GM12878 (cell line): ENCODE measurements at regions not wholly inside any gene's neighbourhood (a gene's known extent, or its start where the extent isn't known, plus 50 kb on each side); places are given as distances from the start of the nearest gene placed in this dataset.

Experiments used
- ATAC-seq: fragments of 200-7000 bp; cut with Tn5 transposase; 3 replicates; pipeline ENCODE4 v1.9.1; 2020; ENCODE audit warnings: mild to moderate bottlenecking, moderate library complexity
- BruUV-seq: library from RNA; stranded (reverse); fragments of 400-500 nt; replicated peaks from 2 replicates; lab custom pipeline; 2021; lab: Mats Ljungman, UMichigan
- CTCF ChIA-PET: fragments of 300-600 bp; sonication (Branson Sonifier 250); formaldehyde crosslinking; extraction: SDS; loops from one replicate; lab custom pipeline; 2021; ENCODE audit warnings: inconsistent platforms; lab: Yijun Ruan, JAX
- POLR2A ChIA-PET: fragments of 350-600 bp; formaldehyde crosslinking; extraction: SDS; loops from one replicate; lab custom pipeline; 2021; ENCODE audit warnings: inconsistent platforms; lab: Charles Lee
- RAD21 ChIA-PET: fragments of 300-600 bp; sonication (Branson Sonifier 250); formaldehyde crosslinking; loops from one replicate; lab custom pipeline; 2023; ENCODE audit warnings: antibody characterized with exemption; ENCODE audit not compliant: unreplicated experiment; lab: Charles Lee
- SMC1A ChIA-PET: fragments of 300-600 bp; sonication (Branson Sonifier 250); formaldehyde crosslinking; loops from one replicate; lab custom pipeline; 2023; ENCODE audit not compliant: unreplicated experiment, uncharacterized antibody; lab: Charles Lee
- DNase-seq: peaks from one replicate; pipeline ENCODE4 v3.0.0-alpha.2; 2011; ENCODE audit warnings: low read depth, low spot score
- FAIRE-seq: peaks from 3 replicates; lab custom pipeline; 2011; peaks lifted over from hg19 to GRCh38; lab: Jason Lieb, UNC
- H2AFZ ChIP-seq: 2 replicates; pipeline ENCODE4 v1.6.0; 2011; ENCODE audit warnings: low read depth, low read length, control low read depth; ENCODE audit not compliant: control insufficient read depth
- H3K27ac ChIP-seq: 2 replicates; pipeline ENCODE4 v1.5.1; 2011; ENCODE audit warnings: control low read depth; ENCODE audit not compliant: control insufficient read depth, insufficient read depth
- H3K27me3 ChIP-seq, 2 experiments: replicated peaks in 1 of 2; 2 replicates each; pipeline versions ENCODE4 v1.6.0 to v1.6.1; 2011; ENCODE audit warnings: low read length in 1 of 2; ENCODE audit not compliant: control insufficient read depth in 2 of 2, insufficient read depth in 2 of 2
- H3K36me3 ChIP-seq, 2 experiments: 2 replicates each; pipeline ENCODE4 v1.5.1; 2011; ENCODE audit warnings: low read length in 1 of 2; ENCODE audit not compliant: control insufficient read depth in 2 of 2, insufficient read depth in 2 of 2
- H3K4me1 ChIP-seq: 2 replicates; pipeline ENCODE4 v1.6.1; 2011; ENCODE audit warnings: mild to moderate bottlenecking, low read length, moderate library complexity, mixed read lengths; ENCODE audit not compliant: control insufficient read depth, insufficient read depth
- H3K4me2 ChIP-seq: 2 replicates; pipeline ENCODE4 v1.6.0; 2011; ENCODE audit warnings: control low read depth; ENCODE audit not compliant: control insufficient read depth, insufficient read depth
- H3K4me3 ChIP-seq: fragments of 200-600 bp; sonication (generic); 2 replicates; pipeline ENCODE4 v1.5.1; 2016
- H3K79me2 ChIP-seq: 2 replicates; pipeline ENCODE4 v1.6.0; 2011; ENCODE audit warnings: low read length; ENCODE audit not compliant: control insufficient read depth, insufficient read depth
- H3K9ac ChIP-seq: 2 replicates; pipeline ENCODE4 v1.8.0; 2011; ENCODE audit warnings: low read length, control low read depth, mixed read lengths; ENCODE audit not compliant: control insufficient read depth, insufficient read depth
- H3K9me3 ChIP-seq: replicated peaks from 3 replicates; pipeline ENCODE4 v1.5.1; 2011; ENCODE audit warnings: mild to moderate bottlenecking, low read length; ENCODE audit not compliant: control insufficient read depth, insufficient read depth
- H4K20me1 ChIP-seq: 2 replicates; pipeline ENCODE4 v1.6.0; 2011; ENCODE audit not compliant: control insufficient read depth, insufficient read depth
- ATF3 ChIP-seq: IDR thresholded peaks from 2 replicates; pipeline ENCODE4 v1.6.1; 2011; ENCODE audit warnings: low read depth, mild to moderate bottlenecking, low read length, moderate library complexity, borderline replicate concordance; ENCODE audit errors: extremely low read depth
- BCL3 ChIP-seq: IDR thresholded peaks from 2 replicates; pipeline ENCODE4 v1.6.1; 2011; ENCODE audit warnings: borderline replicate concordance, low read depth, mild to moderate bottlenecking, moderate library complexity, low read length; ENCODE audit not compliant: insufficient read depth, poor library complexity, severe bottlenecking
- CREB1 ChIP-seq: IDR thresholded peaks from 2 replicates; pipeline ENCODE4 v1.6.1; 2012; ENCODE audit warnings: low read depth, mild to moderate bottlenecking, inconsistent platforms
- EGR1 ChIP-seq, 2 experiments: IDR thresholded peaks; 1 replicate in 1 of 2; 2 replicates in 1 of 2; pipeline ENCODE4 v1.6.1; 2011 to 2012; ENCODE audit warnings: low read depth in 2 of 2, low read length in 2 of 2, borderline replicate concordance in 1 of 2, mild to moderate bottlenecking in 1 of 2, moderate library complexity in 1 of 2
- HDAC2 ChIP-seq: fragments of 200-600 bp; sonication (generic); IDR thresholded peaks from 2 replicates; pipeline ENCODE4 v1.6.1; 2017
- POLR2AphosphoS5 ChIP-seq: IDR thresholded peaks from 2 replicates; pipeline ENCODE4 v1.6.1; 2011; ENCODE audit warnings: mild to moderate bottlenecking, low read length, inconsistent platforms
- RELA ChIP-seq: fragments of 450-650 bp; IDR thresholded peaks from 2 replicates; pipeline ENCODE4 v1.8.0; 2014; ENCODE audit warnings: borderline replicate concordance; ENCODE audit not compliant: partially characterized antibody
- WGBS: methylation state at CpG from one replicate; pipeline ENCODE4 v1.1.6; 2016; ENCODE audit warnings: low lambda C conversion rate; ENCODE audit not compliant: insufficient replicate concordance, insufficient coverage; ENCODE audit errors: missing lambda C conversion rate; 5-methylcytosine and 5-hydroxymethylcytosine counted together
- in situ Hi-C: fragments of 300-500 bp; cut with MboI; formaldehyde crosslinking; loops from 9 replicates; pipeline ENCODE4 v1.14.3; 2018; ENCODE audit warnings: mixed read lengths
- intact Hi-C: fragments of 100-400 bp; cut with micrococcal nuclease; formaldehyde crosslinking; loops from one replicate; pipeline ENCODE4 v1.14.2; 2022; ENCODE audit not compliant: unreplicated experiment
- TF ChIP-seq, protein P1 (sequence below): fragments of 450-650 bp; IDR thresholded peaks from 2 replicates; pipeline ENCODE4 v1.6.1; 2017; ENCODE audit warnings: mild to moderate bottlenecking
- TF ChIP-seq, protein P2 (sequence below): fragments of 450-650 bp; IDR thresholded peaks from 2 replicates; pipeline ENCODE4 v1.6.1; 2017; ENCODE audit warnings: mild to moderate bottlenecking, moderate library complexity
- TF ChIP-seq, protein P3 (sequence below): fragments of 450-650 bp; conservative IDR thresholded peaks from 2 replicates; pipeline ENCODE4 v1.6.1; 2017; ENCODE audit warnings: mild to moderate bottlenecking, moderate library complexity

DNA sequence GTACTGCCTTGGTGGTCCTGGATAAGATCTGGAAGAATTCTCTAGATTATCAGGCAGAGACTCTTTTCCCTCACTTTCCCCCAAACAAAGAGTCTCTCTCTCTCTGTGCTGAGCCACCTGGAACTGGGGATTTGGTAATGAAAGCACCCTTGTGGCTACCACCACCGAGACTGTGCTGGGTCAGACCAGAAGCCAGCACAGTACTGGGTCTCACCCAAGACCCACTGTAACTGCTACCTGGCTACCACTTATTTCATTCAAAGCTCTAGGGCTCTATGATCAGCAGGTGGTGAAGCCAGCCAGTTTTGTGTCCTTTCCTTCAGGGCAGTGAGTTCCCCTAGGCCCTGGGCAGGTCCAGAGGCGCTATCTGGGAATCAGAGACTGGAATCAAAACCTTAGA is 269.6 kb upstream of the CWC22 start (continued):
- TF ChIP-seq, protein P1, sequence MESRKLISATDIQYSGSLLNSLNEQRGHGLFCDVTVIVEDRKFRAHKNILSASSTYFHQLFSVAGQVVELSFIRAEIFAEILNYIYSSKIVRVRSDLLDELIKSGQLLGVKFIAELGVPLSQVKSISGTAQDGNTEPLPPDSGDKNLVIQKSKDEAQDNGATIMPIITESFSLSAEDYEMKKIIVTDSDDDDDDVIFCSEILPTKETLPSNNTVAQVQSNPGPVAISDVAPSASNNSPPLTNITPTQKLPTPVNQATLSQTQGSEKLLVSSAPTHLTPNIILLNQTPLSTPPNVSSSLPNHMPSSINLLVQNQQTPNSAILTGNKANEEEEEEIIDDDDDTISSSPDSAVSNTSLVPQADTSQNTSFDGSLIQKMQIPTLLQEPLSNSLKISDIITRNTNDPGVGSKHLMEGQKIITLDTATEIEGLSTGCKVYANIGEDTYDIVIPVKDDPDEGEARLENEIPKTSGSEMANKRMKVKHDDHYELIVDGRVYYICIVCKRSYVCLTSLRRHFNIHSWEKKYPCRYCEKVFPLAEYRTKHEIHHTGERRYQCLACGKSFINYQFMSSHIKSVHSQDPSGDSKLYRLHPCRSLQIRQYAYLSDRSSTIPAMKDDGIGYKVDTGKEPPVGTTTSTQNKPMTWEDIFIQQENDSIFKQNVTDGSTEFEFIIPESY, result no peak
- TF ChIP-seq CREB1, result no peak

DNA sequence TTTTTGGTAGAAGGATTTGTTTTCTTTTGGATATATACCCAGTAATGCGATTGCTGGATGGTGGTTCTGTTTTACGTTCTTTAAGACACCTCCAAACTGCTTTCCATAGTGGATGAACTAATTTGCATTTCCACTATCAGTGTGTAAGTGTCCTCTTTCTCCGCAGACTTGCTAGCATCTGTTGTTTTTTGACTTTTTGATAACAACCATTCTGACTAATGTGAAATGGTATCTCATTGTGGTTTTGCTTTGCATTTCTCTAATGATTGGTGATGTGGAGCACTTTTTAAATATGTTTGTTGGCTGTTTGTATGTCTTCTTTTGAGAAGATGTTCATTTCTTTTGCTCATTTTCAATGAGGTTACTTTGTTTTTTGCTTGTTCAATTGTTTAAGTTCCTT is 260.9 kb upstream of the CWC22 start:
- no peaks in the 10 kb centered on the region for H3K27me3 ChIP-seq
- ChIA-PET CTCF (no interaction called here), POLR2A (no interaction called here), RAD21 (no interaction called here), SMC1A (no interaction called here)
- H3K4me1 ChIP-seq, result no peaks in the 10 kb centered on the region
- ATAC-seq (no peak), DNase-seq (no peak), FAIRE-seq (no peak)
- H2AFZ ChIP-seq, result no peak overlapping the region
- no peak overlapping the region for H3K9ac ChIP-seq
- H3K4me3 ChIP-seq, result no peak overlapping the region
- WGBS, result 21% methylated on average over 3 of the region's 3 CpGs
- intact Hi-C loops, result no loop called here
- H3K4me2 ChIP-seq, result no peak overlapping the region
- H3K9me3 ChIP-seq, result no peaks in the 10 kb centered on the region
- H3K27ac ChIP-seq, result no peak overlapping the region
- no TSS peak for BruUV-seq
- no peaks in the 10 kb centered on the region for H4K20me1 ChIP-seq
- in situ Hi-C loops, result no loop called here
- no peaks in the 10 kb centered on the region for H3K36me3 ChIP-seq
- no peaks in the 10 kb centered on the region for H3K79me2 ChIP-seq
- TF ChIP-seq, protein P2, sequence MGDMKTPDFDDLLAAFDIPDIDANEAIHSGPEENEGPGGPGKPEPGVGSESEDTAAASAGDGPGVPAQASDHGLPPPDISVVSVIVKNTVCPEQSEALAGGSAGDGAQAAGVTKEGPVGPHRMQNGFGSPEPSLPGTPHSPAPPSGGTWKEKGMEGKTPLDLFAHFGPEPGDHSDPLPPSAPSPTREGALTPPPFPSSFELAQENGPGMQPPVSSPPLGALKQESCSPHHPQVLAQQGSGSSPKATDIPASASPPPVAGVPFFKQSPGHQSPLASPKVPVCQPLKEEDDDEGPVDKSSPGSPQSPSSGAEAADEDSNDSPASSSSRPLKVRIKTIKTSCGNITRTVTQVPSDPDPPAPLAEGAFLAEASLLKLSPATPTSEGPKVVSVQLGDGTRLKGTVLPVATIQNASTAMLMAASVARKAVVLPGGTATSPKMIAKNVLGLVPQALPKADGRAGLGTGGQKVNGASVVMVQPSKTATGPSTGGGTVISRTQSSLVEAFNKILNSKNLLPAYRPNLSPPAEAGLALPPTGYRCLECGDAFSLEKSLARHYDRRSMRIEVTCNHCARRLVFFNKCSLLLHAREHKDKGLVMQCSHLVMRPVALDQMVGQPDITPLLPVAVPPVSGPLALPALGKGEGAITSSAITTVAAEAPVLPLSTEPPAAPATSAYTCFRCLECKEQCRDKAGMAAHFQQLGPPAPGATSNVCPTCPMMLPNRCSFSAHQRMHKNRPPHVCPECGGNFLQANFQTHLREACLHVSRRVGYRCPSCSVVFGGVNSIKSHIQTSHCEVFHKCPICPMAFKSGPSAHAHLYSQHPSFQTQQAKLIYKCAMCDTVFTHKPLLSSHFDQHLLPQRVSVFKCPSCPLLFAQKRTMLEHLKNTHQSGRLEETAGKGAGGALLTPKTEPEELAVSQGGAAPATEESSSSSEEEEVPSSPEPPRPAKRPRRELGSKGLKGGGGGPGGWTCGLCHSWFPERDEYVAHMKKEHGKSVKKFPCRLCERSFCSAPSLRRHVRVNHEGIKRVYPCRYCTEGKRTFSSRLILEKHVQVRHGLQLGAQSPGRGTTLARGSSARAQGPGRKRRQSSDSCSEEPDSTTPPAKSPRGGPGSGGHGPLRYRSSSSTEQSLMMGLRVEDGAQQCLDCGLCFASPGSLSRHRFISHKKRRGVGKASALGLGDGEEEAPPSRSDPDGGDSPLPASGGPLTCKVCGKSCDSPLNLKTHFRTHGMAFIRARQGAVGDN, result no peak
- no peak for TF ChIP-seq EGR1 (IDR thresholded peaks at IDR 0.05; ENCODE audit: borderline replicate concordance in 1 of 2, low read depth in 2 of 2, low read length in 2 of 2)
- TF ChIP-seq RELA, result no peak
- TF ChIP-seq ATF3, result no peak
- TF ChIP-seq CREB1, result no peak
- TF ChIP-seq HDAC2, result no peak
- TF ChIP-seq POLR2AphosphoS5, result no peak
- TF ChIP-seq, protein P3, sequence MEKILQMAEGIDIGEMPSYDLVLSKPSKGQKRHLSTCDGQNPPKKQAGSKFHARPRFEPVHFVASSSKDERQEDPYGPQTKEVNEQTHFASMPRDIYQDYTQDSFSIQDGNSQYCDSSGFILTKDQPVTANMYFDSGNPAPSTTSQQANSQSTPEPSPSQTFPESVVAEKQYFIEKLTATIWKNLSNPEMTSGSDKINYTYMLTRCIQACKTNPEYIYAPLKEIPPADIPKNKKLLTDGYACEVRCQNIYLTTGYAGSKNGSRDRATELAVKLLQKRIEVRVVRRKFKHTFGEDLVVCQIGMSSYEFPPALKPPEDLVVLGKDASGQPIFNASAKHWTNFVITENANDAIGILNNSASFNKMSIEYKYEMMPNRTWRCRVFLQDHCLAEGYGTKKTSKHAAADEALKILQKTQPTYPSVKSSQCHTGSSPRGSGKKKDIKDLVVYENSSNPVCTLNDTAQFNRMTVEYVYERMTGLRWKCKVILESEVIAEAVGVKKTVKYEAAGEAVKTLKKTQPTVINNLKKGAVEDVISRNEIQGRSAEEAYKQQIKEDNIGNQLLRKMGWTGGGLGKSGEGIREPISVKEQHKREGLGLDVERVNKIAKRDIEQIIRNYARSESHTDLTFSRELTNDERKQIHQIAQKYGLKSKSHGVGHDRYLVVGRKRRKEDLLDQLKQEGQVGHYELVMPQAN, result no peak
- no peak for TF ChIP-seq BCL3
